IPS-15b (cell line): ENCODE measurements at regions not wholly inside any gene's neighbourhood (a gene's known extent, or its start where the extent isn't known, plus 50 kb on each side); places are given as distances from the start of the nearest gene placed in this dataset.

Experiments
- H3K27me3 ChIP-seq: one replicate; pipeline ENCODE4 v1.6.1; 2013; ENCODE audit warnings: low read length; ENCODE audit not compliant: control insufficient read depth, insufficient read depth
- H3K36me3 ChIP-seq: one replicate; pipeline ENCODE4 v1.6.1; 2013; ENCODE audit warnings: low read length; ENCODE audit not compliant: control insufficient read depth, insufficient read depth
- H3K4me1 ChIP-seq: one replicate; pipeline ENCODE4 v1.6.1; 2013; ENCODE audit warnings: mild to moderate bottlenecking, low read length; ENCODE audit not compliant: control insufficient read depth, insufficient read depth
- H3K4me3 ChIP-seq: one replicate; pipeline ENCODE4 v1.5.1; 2013; ENCODE audit warnings: low read depth, low read length
- H3K9ac ChIP-seq: one replicate; pipeline ENCODE4 v1.6.1; 2013; ENCODE audit warnings: low read depth, mild to moderate bottlenecking, low read length
- H3K9me3 ChIP-seq: one replicate; pipeline ENCODE4 v1.6.1; 2013; ENCODE audit warnings: mild to moderate bottlenecking, low read length; ENCODE audit not compliant: control insufficient read depth, insufficient read depth

GRCh38 chrX:97705936-97706335 is 822.2 kb downstream of the RPA4 start:
- Histone ChIP-seq H3K27me3 (no peaks in the 10 kb centered on the region), H3K9me3 (no peaks in the 10 kb centered on the region), H3K36me3 (no peaks in the 10 kb centered on the region), H3K4me1 (no peaks in the 10 kb centered on the region), H3K9ac (no peak overlapping the region), H3K4me3 (no peak overlapping the region)

- Histone ChIP-seq H3K4me1 (no peaks in the 10 kb centered on the region), H3K9me3 (no peaks in the 10 kb centered on the region), H3K36me3 (no peaks in the 10 kb centered on the region), H3K9ac (no peak overlapping the region), H3K4me3 (no peak overlapping the region), H3K27me3 (no peaks in the 10 kb centered on the region)
Observed at GRCh38 chrX:97714072-97714471, 830.4 kb downstream of the RPA4 start.

GRCh38 chrX:97728215-97728614 is 844.5 kb downstream of the RPA4 start:
- Histone ChIP-seq H3K4me3 (no peak overlapping the region), H3K9me3 (no peaks in the 10 kb centered on the region), H3K9ac (no peak overlapping the region), H3K4me1 (peaks cover 3% of the 10 kb centered on the region), H3K36me3 (no peaks in the 10 kb centered on the region), H3K27me3 (no peaks in the 10 kb centered on the region)

- Histone ChIP-seq H3K4me3 (no peak overlapping the region), H3K9ac (no peak overlapping the region), H3K4me1 (no peaks in the 10 kb centered on the region), H3K9me3 (peaks cover 3% of the 10 kb centered on the region), H3K36me3 (no peaks in the 10 kb centered on the region), H3K27me3 (no peaks in the 10 kb centered on the region)
Observed at GRCh38 chrX:97740044-97740443, 856.3 kb downstream of the RPA4 start.

- H3K36me3 ChIP-seq: no peaks in the 10 kb centered on the region
- H3K4me3 ChIP-seq: no peak overlapping the region
- H3K9me3 ChIP-seq: peaks cover 3% of the 10 kb centered on the region
- no peaks in the 10 kb centered on the region for H3K27me3 ChIP-seq
- H3K4me1 ChIP-seq: no peaks in the 10 kb centered on the region
- no peak overlapping the region for H3K9ac ChIP-seq
Observed at GRCh38 chrX:97740886-97741285, 857.2 kb downstream of the RPA4 start.

- Histone ChIP-seq H3K4me1 (no peaks in the 10 kb centered on the region), H3K4me3 (no peak overlapping the region), H3K9ac (no peak overlapping the region), H3K9me3 (peaks cover 3% of the 10 kb centered on the region), H3K27me3 (no peaks in the 10 kb centered on the region), H3K36me3 (no peaks in the 10 kb centered on the region)
Observed at GRCh38 chrX:97743014-97743413, 859.3 kb downstream of the RPA4 start.

GRCh38 chrX:97747346-97747745 is 863.6 kb downstream of the RPA4 start:
- peaks cover 3% of the 10 kb centered on the region for H3K9me3 ChIP-seq
- no peak overlapping the region for H3K9ac ChIP-seq
- no peaks in the 10 kb centered on the region for H3K27me3 ChIP-seq
- no peaks in the 10 kb centered on the region for H3K4me1 ChIP-seq
- no peaks in the 10 kb centered on the region for H3K36me3 ChIP-seq
- no peak overlapping the region for H3K4me3 ChIP-seq

GRCh38 chrX:97751016-97751415 is 867.3 kb downstream of the RPA4 start:
- Histone ChIP-seq H3K36me3 (no peaks in the 10 kb centered on the region), H3K9ac (no peak overlapping the region), H3K4me3 (no peak overlapping the region), H3K27me3 (no peaks in the 10 kb centered on the region), H3K4me1 (no peaks in the 10 kb centered on the region), H3K9me3 (no peaks in the 10 kb centered on the region)

GRCh38 chrX:97751735-97752134 is 868.0 kb downstream of the RPA4 start:
- Histone ChIP-seq H3K4me3 (no peak overlapping the region), H3K36me3 (no peaks in the 10 kb centered on the region), H3K4me1 (no peaks in the 10 kb centered on the region), H3K9ac (no peak overlapping the region), H3K9me3 (no peaks in the 10 kb centered on the region), H3K27me3 (no peaks in the 10 kb centered on the region)

- H3K9me3 ChIP-seq: no peaks in the 10 kb centered on the region
- H3K4me3 ChIP-seq: no peak overlapping the region
- no peaks in the 10 kb centered on the region for H3K27me3 ChIP-seq
- no peaks in the 10 kb centered on the region for H3K36me3 ChIP-seq
- no peak overlapping the region for H3K9ac ChIP-seq
- H3K4me1 ChIP-seq: peaks cover under 1% of the 10 kb centered on the region
Observed at GRCh38 chrX:97756879-97757278, 873.2 kb downstream of the RPA4 start.

GRCh38 chrX:97763391-97763790 is 879.7 kb downstream of the RPA4 start:
- peaks cover 18% of the 10 kb centered on the region for H3K4me1 ChIP-seq
- H3K36me3 ChIP-seq: no peaks in the 10 kb centered on the region
- H3K27me3 ChIP-seq: no peaks in the 10 kb centered on the region
- H3K4me3 ChIP-seq: no peak overlapping the region
- no peak overlapping the region for H3K9ac ChIP-seq
- H3K9me3 ChIP-seq: no peaks in the 10 kb centered on the region

- H3K36me3 ChIP-seq: no peaks in the 10 kb centered on the region
- no peak overlapping the region for H3K9ac ChIP-seq
- H3K9me3 ChIP-seq: no peaks in the 10 kb centered on the region
- peaks cover 18% of the 10 kb centered on the region for H3K4me1 ChIP-seq
- H3K4me3 ChIP-seq: no peak overlapping the region
- H3K27me3 ChIP-seq: no peaks in the 10 kb centered on the region
Observed at GRCh38 chrX:97763981-97764380, 880.3 kb downstream of the RPA4 start.
